Mammary epithelial cell (primary cell): ENCODE measurements at regions not wholly inside any gene's neighbourhood (a gene's known extent, or its start where the extent isn't known, plus 50 kb on each side); places are given as distances from the start of the nearest gene placed in this dataset.

Experiments used
- EZH2 ChIP-seq: IDR thresholded peaks from 2 replicates; pipeline ENCODE4 v1.6.1; 2012; ENCODE audit warnings: low read length, inconsistent platforms, borderline replicate concordance
- TF ChIP-seq, protein P1 (sequence below), 2 donors: IDR thresholded peaks in 1 of 2; conservative IDR thresholded peaks in 1 of 2; 2 replicates each; pipeline ENCODE4 v1.5.1; 2011 to 2012; ENCODE audit warnings: inconsistent platforms in 2 of 2, low read length in 2 of 2, mild to moderate bottlenecking in 2 of 2, control low read depth in 1 of 2, low read depth in 1 of 2; ENCODE audit not compliant: insufficient read depth in 1 of 2; ENCODE audit errors: extremely low read depth in 1 of 2

DNA sequence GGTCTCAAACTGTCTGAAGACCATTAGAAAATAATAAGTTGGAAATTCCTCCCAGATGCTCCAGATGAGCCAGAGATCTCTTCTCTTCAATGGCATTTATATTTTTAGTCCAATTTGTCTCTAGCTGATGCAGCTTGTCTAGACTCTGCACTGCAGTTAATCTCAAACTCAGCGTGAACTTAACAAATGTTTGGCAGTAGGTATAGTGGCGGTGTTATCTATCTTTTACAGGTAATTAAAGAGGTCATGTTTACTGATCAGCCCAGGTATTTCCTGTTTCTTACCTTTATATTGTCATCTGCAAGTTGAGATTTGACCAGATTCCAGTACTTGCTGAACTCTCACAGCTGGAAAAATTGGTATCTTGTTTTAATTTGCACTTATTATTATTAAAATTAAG, 1024.5 kb upstream of the ADGRL2 start:
- TF ChIP-seq, protein P1, sequence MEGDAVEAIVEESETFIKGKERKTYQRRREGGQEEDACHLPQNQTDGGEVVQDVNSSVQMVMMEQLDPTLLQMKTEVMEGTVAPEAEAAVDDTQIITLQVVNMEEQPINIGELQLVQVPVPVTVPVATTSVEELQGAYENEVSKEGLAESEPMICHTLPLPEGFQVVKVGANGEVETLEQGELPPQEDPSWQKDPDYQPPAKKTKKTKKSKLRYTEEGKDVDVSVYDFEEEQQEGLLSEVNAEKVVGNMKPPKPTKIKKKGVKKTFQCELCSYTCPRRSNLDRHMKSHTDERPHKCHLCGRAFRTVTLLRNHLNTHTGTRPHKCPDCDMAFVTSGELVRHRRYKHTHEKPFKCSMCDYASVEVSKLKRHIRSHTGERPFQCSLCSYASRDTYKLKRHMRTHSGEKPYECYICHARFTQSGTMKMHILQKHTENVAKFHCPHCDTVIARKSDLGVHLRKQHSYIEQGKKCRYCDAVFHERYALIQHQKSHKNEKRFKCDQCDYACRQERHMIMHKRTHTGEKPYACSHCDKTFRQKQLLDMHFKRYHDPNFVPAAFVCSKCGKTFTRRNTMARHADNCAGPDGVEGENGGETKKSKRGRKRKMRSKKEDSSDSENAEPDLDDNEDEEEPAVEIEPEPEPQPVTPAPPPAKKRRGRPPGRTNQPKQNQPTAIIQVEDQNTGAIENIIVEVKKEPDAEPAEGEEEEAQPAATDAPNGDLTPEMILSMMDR (conservative IDR thresholded peaks at IDR 0.05 in 1 of 2, IDR thresholded peaks at IDR 0.05 in 1 of 2; ENCODE audit: extremely low read depth in 1 of 2, insufficient read depth in 1 of 2, low read depth in 1 of 2, low read length in 2 of 2) = no peak
- TF ChIP-seq EZH2 = no peak
